Endodermal cell (in vitro differentiated cells): ENCODE measurements at regions not wholly inside any gene's neighbourhood (a gene's known extent, or its start where the extent isn't known, plus 50 kb on each side); places are given as distances from the start of the nearest gene placed in this dataset.

Experiments used
- DNase-seq: peaks from one replicate; pipeline ENCODE4 v3.0.0-alpha.2; 2017
- H3K27ac ChIP-seq: 2 replicates; pipeline ENCODE4 v1.5.1; 2013; ENCODE audit warnings: mild to moderate bottlenecking, low read depth, low read length, moderate library complexity
- H3K27me3 ChIP-seq: 2 replicates; pipeline ENCODE4 v1.6.1; 2013; ENCODE audit warnings: mild to moderate bottlenecking, low read length, moderate library complexity; ENCODE audit not compliant: insufficient read depth, control insufficient read depth, poor library complexity, severe bottlenecking
- H3K36me3 ChIP-seq: 2 replicates; pipeline ENCODE4 v1.7.0; 2013; ENCODE audit warnings: mild to moderate bottlenecking, low read length, moderate library complexity; ENCODE audit not compliant: control insufficient read depth, insufficient read depth
- H3K4me1 ChIP-seq: one replicate; pipeline ENCODE4 v1.7.0; 2013; ENCODE audit warnings: low read length; ENCODE audit not compliant: control insufficient read depth, insufficient read depth
- H3K4me3 ChIP-seq: 2 replicates; pipeline ENCODE4 v1.5.1; 2013; ENCODE audit warnings: mild to moderate bottlenecking, low read length, moderate library complexity
- H3K9ac ChIP-seq: 2 replicates; pipeline ENCODE4 v1.6.1; 2013; ENCODE audit warnings: mild to moderate bottlenecking, low read length, moderate library complexity; ENCODE audit not compliant: poor library complexity, severe bottlenecking; ENCODE audit errors: extremely low read depth
- H3K9me3 ChIP-seq: 2 replicates; pipeline ENCODE4 v1.6.1; 2013; ENCODE audit warnings: mild to moderate bottlenecking, low read length, moderate library complexity; ENCODE audit not compliant: control insufficient read depth
- H3K27ac Mint-ChIP-seq: 2 replicates; pipeline ENCODE4 v1.8.0; 2020; ENCODE audit warnings: mixed read lengths
- H3K27me3 Mint-ChIP-seq: 2 replicates; pipeline ENCODE4 v1.8.0; 2021; ENCODE audit warnings: mild to moderate bottlenecking, mixed read lengths; ENCODE audit not compliant: insufficient read depth
- H3K36me3 Mint-ChIP-seq: 2 replicates; pipeline ENCODE4 v1.8.0; 2020; ENCODE audit warnings: low read depth, mixed read lengths
- H3K4me1 Mint-ChIP-seq: 2 replicates; pipeline ENCODE4 v1.8.0; 2020; ENCODE audit warnings: mixed read lengths
- H3K4me3 Mint-ChIP-seq: 2 replicates; pipeline ENCODE4 v1.8.0; 2020; ENCODE audit warnings: mild to moderate bottlenecking, moderate library complexity, mixed read lengths
- H3K9me3 Mint-ChIP-seq: 2 replicates; pipeline ENCODE4 v1.8.0; 2020; ENCODE audit warnings: mild to moderate bottlenecking, mixed read lengths
- CTCF ChIP-seq: fragments of 200-600 bp; sonication (generic); conservative IDR thresholded peaks from 2 replicates; pipeline ENCODE4 v1.5.0; 2021; ENCODE audit warnings: antibody characterized with exemption, mild to moderate bottlenecking
- WGBS, 2 experiments: methylation state at CpG; one replicate each; pipeline versions ENCODE4 v1.1.5 to v1.1.7; 2013; ENCODE audit warnings: missing lambda C conversion rate in 2 of 2, mixed read lengths in 1 of 2; ENCODE audit not compliant: insufficient coverage in 1 of 2, insufficient read length in 1 of 2; 5-methylcytosine and 5-hydroxymethylcytosine counted together

GRCh38 chr3:187935623-187936156 lies 190.4 kb upstream of the BCL6 start:
- Histone ChIP-seq H3K27me3 (peaks cover 27% of the 10 kb centered on the region), H3K4me3 (no peak overlapping the region), H3K36me3 (no peaks in the 10 kb centered on the region), H3K9ac (no peak overlapping the region), H3K27ac (no peak overlapping the region), H3K9me3 (no peaks in the 10 kb centered on the region), H3K4me1 (no peaks in the 10 kb centered on the region)
- no peaks in the 10 kb centered on the region for H3K9me3 Mint-ChIP-seq
- no peak for DNase-seq
- 89 to 92% methylated on average over 5 to 17 of the region's 17 CpGs for WGBS, 2 experiments
- no peak for TF ChIP-seq CTCF
- no peaks in the 10 kb centered on the region for H3K36me3 Mint-ChIP-seq
- no peak overlapping the region for H3K4me3 Mint-ChIP-seq
- peaks cover 10% of the 10 kb centered on the region for H3K27me3 Mint-ChIP-seq
- H3K27ac Mint-ChIP-seq, result no peak overlapping the region
- no peaks in the 10 kb centered on the region for H3K4me1 Mint-ChIP-seq

- no peaks in the 10 kb centered on the region for H3K36me3 ChIP-seq
- H3K9me3 Mint-ChIP-seq, result no peaks in the 10 kb centered on the region
- no peak for DNase-seq
- no peaks in the 10 kb centered on the region for H3K9me3 ChIP-seq
- 85 to 100% methylated on average over 1 of the region's 1 CpG for WGBS, 2 experiments
- H3K4me1 ChIP-seq, result no peaks in the 10 kb centered on the region
- no peak overlapping the region for H3K4me3 Mint-ChIP-seq
- peaks cover 10% of the 10 kb centered on the region for H3K27me3 Mint-ChIP-seq
- no peak overlapping the region for H3K4me3 ChIP-seq
- H3K27me3 ChIP-seq, result peaks cover 27% of the 10 kb centered on the region
- no peak overlapping the region for H3K9ac ChIP-seq
- TF ChIP-seq CTCF, result no peak
- H3K36me3 Mint-ChIP-seq, result no peaks in the 10 kb centered on the region
- no peak overlapping the region for H3K27ac ChIP-seq
- no peaks in the 10 kb centered on the region for H3K4me1 Mint-ChIP-seq
- no peak overlapping the region for H3K27ac Mint-ChIP-seq
Observed at GRCh38 chr3:187936676-187937075, 191.4 kb upstream of the BCL6 start.

GRCh38 chr3:187939891-187940290 lies 194.6 kb upstream of the BCL6 start:
- 83% methylated on average over 1 of the region's 2 CpGs; no CpG with 5 or more reads in 1 of the 2 experiments for WGBS, 2 experiments

More at GRCh38 chr3:187939891-187940290, 194.6 kb upstream of the BCL6 start:
- H3K4me1 Mint-ChIP-seq, result peaks cover 2% of the 10 kb centered on the region
- TF ChIP-seq CTCF, result no peak
- Histone ChIP-seq H3K27ac (no peak overlapping the region), H3K9me3 (no peaks in the 10 kb centered on the region), H3K4me3 (no peak overlapping the region), H3K4me1 (no peaks in the 10 kb centered on the region), H3K9ac (no peak overlapping the region), H3K27me3 (peaks cover 57% of the 10 kb centered on the region), H3K36me3 (no peaks in the 10 kb centered on the region)
- H3K4me3 Mint-ChIP-seq, result no peak overlapping the region
- no peaks in the 10 kb centered on the region for H3K36me3 Mint-ChIP-seq
- no peaks in the 10 kb centered on the region for H3K9me3 Mint-ChIP-seq
- DNase-seq, result no peak
- no peak overlapping the region for H3K27ac Mint-ChIP-seq
- peaks cover 6% of the 10 kb centered on the region for H3K27me3 Mint-ChIP-seq
